HG03469 (cell line): ENCODE measurements at regions not wholly inside any gene's neighbourhood (a gene's known extent, or its start where the extent isn't known, plus 50 kb on each side); places are given as distances from the start of the nearest gene placed in this dataset.

Experiments
- ATAC-seq: cut with Tn5 transposase; IDR thresholded peaks from one replicate; pipeline ENCODE4 v1.9.1; 2021; ENCODE audit warnings: mild to moderate bottlenecking, moderate library complexity, moderate number of reproducible peaks; ENCODE audit not compliant: unreplicated experiment

DNA sequence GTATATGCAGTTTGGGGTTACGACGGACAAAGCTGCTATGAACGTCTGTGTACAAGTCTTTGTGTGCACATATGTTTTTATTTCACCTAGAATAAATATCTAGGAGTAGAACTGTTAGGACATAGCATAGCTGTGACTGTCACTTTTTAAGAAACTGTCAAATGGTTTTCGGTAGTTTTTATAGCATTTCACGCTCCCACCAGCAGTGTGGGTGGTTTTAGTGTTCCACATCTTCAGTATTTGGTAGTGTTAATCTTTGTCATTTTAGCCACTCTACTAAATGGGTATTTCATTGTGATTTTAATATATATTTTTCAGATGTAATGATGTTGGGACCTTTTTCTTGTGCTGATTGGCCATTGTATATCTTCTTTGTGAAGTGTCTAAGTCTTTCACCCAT lies 109.1 kb upstream of the BCAT1 start:
- ATAC-seq: no peak

DNA sequence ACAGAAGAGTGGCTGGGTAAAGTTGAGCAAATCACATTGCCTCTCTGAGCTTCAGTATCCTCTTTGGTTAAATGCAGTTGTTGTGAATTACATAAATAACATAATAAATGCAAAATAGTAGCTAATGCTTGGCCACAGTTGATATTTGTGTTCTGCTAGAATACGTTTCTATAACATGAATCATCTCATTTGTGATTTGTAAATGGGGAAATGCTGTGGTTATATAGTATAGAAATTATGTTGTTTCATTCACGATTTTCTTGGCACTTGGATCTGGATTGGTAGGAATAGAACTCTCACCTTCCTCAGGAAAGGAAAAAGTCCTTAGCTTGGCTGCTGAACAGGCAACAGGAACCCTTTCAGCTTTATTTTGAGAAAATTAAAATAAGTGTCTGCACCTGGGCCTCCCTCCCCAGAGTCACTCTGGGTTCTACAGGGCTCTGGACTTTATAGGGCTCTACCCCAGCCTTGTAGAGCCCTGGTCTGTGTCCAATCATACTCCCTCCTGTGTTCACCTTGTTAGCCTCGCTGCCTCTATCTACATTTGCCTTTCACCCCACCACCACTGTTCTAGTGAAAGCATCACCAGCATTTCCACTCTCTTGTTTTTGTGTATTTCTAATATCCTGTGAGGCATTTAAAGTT lies 107.7 kb upstream of the BCAT1 start:
- no peak for ATAC-seq

GRCh38 chr12:25056011-25056410 lies 107.1 kb upstream of the BCAT1 start:
- ATAC-seq: no peak

DNA sequence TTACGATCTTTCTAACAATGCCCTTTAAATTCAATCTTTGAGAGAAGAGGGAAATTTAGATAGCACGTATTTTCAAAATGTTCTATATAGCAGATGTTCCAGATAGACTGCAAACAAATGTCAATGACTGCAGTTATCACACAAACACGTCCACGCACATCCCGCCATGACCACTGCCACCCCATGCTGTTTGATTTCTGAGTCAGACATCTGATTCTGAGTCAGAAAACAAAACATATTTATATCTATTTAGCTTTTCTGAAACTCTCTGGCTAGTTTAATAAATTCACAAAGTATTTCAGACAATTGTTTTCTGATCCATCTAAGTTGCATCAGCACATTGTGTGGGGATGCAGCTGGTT lies 105.9 kb upstream of the BCAT1 start:
- ATAC-seq: no peak

GRCh38 chr12:25054076-25054782 lies 105.3 kb upstream of the BCAT1 start:
- no peak for ATAC-seq

- no peak for ATAC-seq
Measured at GRCh38 chr12:25052914-25053211, 104.0 kb upstream of the BCAT1 start.

DNA sequence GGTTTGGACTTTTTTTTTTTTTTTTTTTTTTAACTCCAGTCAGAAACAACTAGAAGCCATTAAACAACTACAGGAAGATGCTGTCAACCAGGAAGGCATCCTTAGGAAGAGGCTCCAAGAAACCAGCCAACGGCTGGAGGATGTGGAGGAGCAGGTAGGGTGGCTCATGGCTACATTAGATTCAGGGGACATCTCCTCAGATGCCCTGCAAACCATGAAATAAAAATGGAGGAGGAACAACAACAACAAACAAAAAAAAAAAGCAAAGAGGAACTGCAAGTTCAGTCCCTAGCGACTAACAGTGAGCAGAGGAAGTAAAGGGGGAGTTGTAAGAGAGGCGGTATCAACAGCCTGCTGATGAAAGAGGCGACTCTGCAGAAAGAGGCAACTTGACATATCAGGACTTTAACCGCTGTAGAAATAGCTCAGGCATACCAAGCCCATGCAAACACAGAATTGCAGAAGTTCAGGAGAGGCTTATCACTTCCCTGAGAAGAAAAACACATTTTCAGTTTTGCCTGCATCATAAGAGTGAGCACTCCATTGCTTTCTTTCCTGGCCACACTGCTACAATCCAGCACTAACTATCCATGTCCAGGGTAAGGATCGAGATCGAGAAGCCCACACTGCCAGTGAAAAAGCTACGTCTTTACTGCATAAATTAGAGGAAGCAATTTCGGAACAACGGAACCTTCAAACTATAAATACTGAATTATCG lies 103.5 kb upstream of the BCAT1 start:
- ATAC-seq: peak; percentile 52

GRCh38 chr12:25051656-25052195 lies 102.8 kb upstream of the BCAT1 start:
- peak; percentile 32 for ATAC-seq

- no peak for ATAC-seq
Measured at GRCh38 chr12:25051171-25051570, 102.3 kb upstream of the BCAT1 start.

DNA sequence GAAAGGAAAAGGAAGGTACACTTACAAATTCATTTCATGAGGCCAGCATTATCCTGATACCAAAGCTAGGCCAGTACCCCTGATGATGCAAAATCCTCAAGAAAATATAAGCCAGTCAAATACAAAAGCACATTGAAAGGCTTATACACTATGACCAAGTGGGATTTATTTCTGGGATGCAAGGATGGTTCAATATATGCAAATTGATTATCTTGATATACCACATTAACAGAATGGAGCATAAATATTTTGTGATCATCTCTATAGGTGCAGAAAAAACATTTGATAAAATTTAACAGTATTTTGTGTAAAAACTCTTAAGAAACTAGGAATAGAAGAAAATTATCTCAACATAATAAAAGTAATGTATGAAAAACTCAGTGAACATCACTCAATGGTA lies 97.0 kb upstream of the BCAT1 start:
- no peak for ATAC-seq

DNA sequence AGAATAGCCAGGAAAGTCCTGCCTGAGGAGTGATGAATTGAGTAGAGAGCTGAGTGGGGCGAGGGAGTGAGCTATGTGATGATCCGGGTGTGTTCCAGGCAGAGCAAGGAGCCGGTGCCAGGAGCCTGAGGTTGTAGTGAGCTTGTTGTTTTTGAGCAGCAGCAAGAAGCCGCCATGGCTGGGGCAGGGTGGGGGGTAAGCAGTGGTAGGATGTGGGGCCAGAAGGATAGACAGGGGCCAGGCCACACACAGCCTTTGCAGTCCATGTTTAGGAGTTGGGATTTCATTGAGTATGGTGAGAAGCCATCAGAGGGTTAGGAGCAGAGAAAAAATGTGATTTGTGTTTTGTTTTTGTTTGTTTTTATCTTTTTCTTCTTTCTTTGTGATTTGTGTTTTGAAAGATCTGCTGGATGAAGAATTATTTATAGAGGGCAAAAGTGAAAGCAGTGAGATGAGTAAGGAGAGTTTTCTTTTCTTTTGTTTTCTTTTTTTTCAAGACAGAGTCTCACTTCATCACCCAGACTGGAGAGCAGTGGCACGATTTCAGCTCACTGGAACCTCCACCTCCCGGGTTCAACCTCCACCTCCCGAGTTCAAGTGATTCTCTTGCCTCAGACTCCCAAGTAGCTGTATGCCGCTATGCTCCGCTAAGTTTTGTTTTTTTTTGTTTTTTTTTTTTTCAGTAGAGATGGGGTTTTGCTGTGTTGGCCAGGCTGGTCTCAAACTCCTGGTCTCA lies 92.3 kb upstream of the BCAT1 start:
- no peak for ATAC-seq

GRCh38 chr12:25040593-25040992 lies 91.7 kb upstream of the BCAT1 start:
- ATAC-seq: no peak

GRCh38 chr12:25034676-25035075 lies 85.8 kb upstream of the BCAT1 start:
- ATAC-seq: no peak

GRCh38 chr12:25025951-25026490 lies 77.1 kb upstream of the BCAT1 start:
- no peak for ATAC-seq

DNA sequence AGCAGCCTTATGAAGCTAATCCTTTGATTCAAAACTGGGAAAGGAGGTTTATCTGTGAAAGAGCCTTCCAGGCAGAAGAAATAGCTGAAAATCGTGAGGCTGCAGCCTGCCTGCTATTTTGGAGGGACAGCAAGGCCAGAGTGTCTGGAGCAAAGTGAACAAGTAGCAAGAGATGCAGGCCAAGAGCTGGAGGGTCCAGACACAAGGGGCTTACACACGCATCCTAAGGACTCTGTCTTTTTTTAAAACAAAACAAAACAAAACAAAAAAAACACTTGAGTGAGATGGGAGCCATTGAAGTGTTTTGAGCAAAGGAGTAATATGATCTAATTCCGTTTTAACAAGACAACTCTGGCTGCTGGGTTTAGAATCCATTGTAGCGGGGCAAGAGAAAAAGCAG lies 76.4 kb upstream of the BCAT1 start:
- no peak for ATAC-seq

- ATAC-seq: no peak
Measured at GRCh38 chr12:25023808-25024207, 74.9 kb upstream of the BCAT1 start.

DNA sequence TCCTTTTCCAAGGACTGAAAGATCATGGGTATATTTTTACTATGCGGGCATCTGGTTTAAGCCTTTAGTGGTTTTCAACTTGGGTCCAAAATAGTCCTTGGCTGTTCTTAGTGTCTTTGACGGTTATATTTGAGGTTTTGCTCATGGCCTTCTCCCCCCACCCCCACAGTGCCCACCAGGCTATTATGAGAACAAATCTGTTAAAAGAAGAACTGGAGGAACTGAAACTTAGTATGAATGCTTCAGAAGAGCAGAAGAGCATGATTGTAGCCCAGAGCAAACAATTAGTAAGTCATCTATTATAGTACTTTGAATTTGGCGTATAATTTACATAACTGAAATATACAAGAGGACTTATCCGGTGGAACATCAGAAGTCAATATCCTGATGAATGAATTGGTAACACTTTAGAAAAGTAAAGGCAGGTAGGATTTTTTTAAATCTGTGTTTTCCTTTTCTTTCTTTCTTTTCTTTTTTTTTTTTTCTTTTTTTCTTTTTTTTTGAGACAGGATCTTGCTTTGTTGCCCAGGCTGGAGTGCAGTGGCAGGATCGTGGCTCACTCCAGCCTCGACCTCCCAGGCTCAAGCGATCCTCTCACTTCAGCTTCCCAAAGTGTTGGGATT lies 71.8 kb upstream of the BCAT1 start:
- ATAC-seq: peak; percentile 88

GRCh38 chr12:25018146-25018545 lies 69.2 kb upstream of the BCAT1 start:
- no peak for ATAC-seq

DNA sequence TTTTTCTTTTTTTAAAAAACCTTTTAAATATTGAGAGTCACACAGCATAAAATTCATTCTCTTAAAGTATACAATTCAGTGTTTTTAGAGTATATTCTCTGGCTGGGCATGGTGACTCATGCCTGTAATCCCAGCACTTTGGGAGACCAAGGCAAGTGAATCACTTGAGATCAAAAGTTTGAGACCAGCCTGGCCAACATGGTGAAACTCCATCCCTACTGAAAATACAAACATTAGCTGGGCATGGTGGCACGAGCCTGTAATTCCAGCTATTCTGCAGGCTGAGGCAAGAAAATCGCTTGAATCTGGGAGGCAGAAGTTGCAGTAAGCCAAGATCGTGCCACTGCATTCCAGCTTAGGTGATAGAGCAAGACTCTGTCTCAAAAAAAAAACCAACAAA lies 68.4 kb upstream of the BCAT1 start:
- ATAC-seq: no peak

DNA sequence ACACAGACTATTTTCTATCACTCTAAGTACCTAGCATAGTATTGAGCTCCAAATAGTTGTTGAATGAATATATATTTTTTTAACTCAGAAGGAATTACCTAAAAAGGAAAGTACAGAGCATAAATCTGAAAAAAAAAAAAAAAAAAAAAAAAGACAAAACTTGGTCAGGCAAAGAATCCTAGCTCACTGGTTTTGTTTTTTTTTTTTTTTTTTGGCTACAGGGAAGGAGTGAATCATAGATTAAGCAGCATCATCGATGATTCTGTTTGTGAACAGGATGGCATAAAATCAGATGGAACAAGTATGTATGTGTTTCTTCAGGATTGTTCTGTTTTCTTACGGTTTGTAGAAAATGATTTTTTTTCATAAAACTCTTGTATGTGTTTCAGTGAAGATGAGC lies 66.1 kb upstream of the BCAT1 start:
- no peak for ATAC-seq

- no peak for ATAC-seq
Measured at GRCh38 chr12:25013061-25013460, 64.2 kb upstream of the BCAT1 start.
